Osteocyte (in vitro differentiated cells): ENCODE measurements at regions not wholly inside any gene's neighbourhood (a gene's known extent, or its start where the extent isn't known, plus 50 kb on each side); places are given as distances from the start of the nearest gene placed in this dataset.

Source experiments
- DNase-seq: peaks from one replicate; pipeline ENCODE4 v3.0.0; 2021; ENCODE audit warnings: mixed read lengths; ENCODE audit not compliant: unreplicated experiment; ENCODE audit errors: extremely low spot score
- H3K27ac Mint-ChIP-seq: one replicate; pipeline ENCODE4 v1.8.0; 2021; ENCODE audit warnings: mild to moderate bottlenecking, mixed read lengths; ENCODE audit not compliant: unreplicated experiment
- H3K27me3 Mint-ChIP-seq: one replicate; pipeline ENCODE4 v1.8.0; 2021; ENCODE audit warnings: mixed read lengths; ENCODE audit not compliant: unreplicated experiment
- H3K36me3 Mint-ChIP-seq: one replicate; pipeline ENCODE4 v1.8.0; 2021; ENCODE audit warnings: mixed read lengths; ENCODE audit not compliant: unreplicated experiment
- H3K4me1 Mint-ChIP-seq: one replicate; pipeline ENCODE4 v1.8.0; 2021; ENCODE audit warnings: mixed read lengths; ENCODE audit not compliant: unreplicated experiment
- H3K4me3 Mint-ChIP-seq: one replicate; pipeline ENCODE4 v1.8.0; 2021; ENCODE audit warnings: mild to moderate bottlenecking, moderate library complexity, mixed read lengths; ENCODE audit not compliant: unreplicated experiment
- H3K9me3 Mint-ChIP-seq: one replicate; pipeline ENCODE4 v1.8.0; 2021; ENCODE audit warnings: mixed read lengths; ENCODE audit not compliant: unreplicated experiment
- CTCF ChIP-seq: fragments of 200-600 bp; sonication (generic); IDR thresholded peaks from 2 replicates; pipeline ENCODE4 v1.5.0; 2021; ENCODE audit warnings: antibody characterized with exemption, mild to moderate bottlenecking, moderate library complexity

GRCh38 chr18:32607816-32608215 is 137.1 kb upstream of the GAREM1 start:
- Mint-ChIP-seq H3K4me3 (no peak overlapping the region), H3K9me3 (no peaks in the 10 kb centered on the region)

GRCh38 chr18:32598144-32598543 is 127.5 kb upstream of the GAREM1 start:
- H3K9me3 Mint-ChIP-seq, result no peaks in the 10 kb centered on the region
- no peak for TF ChIP-seq CTCF
- H3K4me3 Mint-ChIP-seq, result no peak overlapping the region
- DNase-seq, result no peak
- H3K36me3 Mint-ChIP-seq, result no peaks in the 10 kb centered on the region
- no peaks in the 10 kb centered on the region for H3K27me3 Mint-ChIP-seq
- no peaks in the 10 kb centered on the region for H3K4me1 Mint-ChIP-seq
- H3K27ac Mint-ChIP-seq, result no peak overlapping the region

More at GRCh38 chr18:32607816-32608215, 137.1 kb upstream of the GAREM1 start:
- Mint-ChIP-seq H3K36me3 (no peaks in the 10 kb centered on the region), H3K4me1 (no peaks in the 10 kb centered on the region), H3K27ac (no peak overlapping the region), H3K27me3 (no peaks in the 10 kb centered on the region)
- DNase-seq, result no peak
- no peak for TF ChIP-seq CTCF

GRCh38 chr18:32596501-32596900 is 125.8 kb upstream of the GAREM1 start:
- Mint-ChIP-seq H3K4me1 (no peaks in the 10 kb centered on the region), H3K9me3 (no peaks in the 10 kb centered on the region), H3K27ac (no peak overlapping the region), H3K27me3 (no peaks in the 10 kb centered on the region), H3K4me3 (no peak overlapping the region), H3K36me3 (no peaks in the 10 kb centered on the region)
- TF ChIP-seq CTCF, result no peak
- DNase-seq, result no peak

- no peaks in the 10 kb centered on the region for H3K36me3 Mint-ChIP-seq
- no peak for DNase-seq
- no peak for TF ChIP-seq CTCF
- no peaks in the 10 kb centered on the region for H3K9me3 Mint-ChIP-seq
- H3K4me3 Mint-ChIP-seq, result no peak overlapping the region
- no peaks in the 10 kb centered on the region for H3K4me1 Mint-ChIP-seq
- no peak overlapping the region for H3K27ac Mint-ChIP-seq
- H3K27me3 Mint-ChIP-seq, result no peaks in the 10 kb centered on the region
Observed at GRCh38 chr18:32595832-32596231, 125.2 kb upstream of the GAREM1 start.

- H3K9me3 Mint-ChIP-seq, result peaks cover 3% of the 10 kb centered on the region
- no peaks in the 10 kb centered on the region for H3K4me1 Mint-ChIP-seq
- no peaks in the 10 kb centered on the region for H3K36me3 Mint-ChIP-seq
- no peaks in the 10 kb centered on the region for H3K27me3 Mint-ChIP-seq
- no peak overlapping the region for H3K4me3 Mint-ChIP-seq
- DNase-seq, result no peak
- no peak for TF ChIP-seq CTCF
- no peak overlapping the region for H3K27ac Mint-ChIP-seq
Observed at GRCh38 chr18:32588191-32588590, 117.5 kb upstream of the GAREM1 start.
